Esophagus squamous epithelium (tissue), 4 donors: ENCODE measurements at regions not wholly inside any gene's neighbourhood (a gene's known extent, or its start where the extent isn't known, plus 50 kb on each side); places are given as distances from the start of the nearest gene placed in this dataset.

Source experiments
- CTCF ChIP-seq, 6 experiments: fragments of 450-650 bp in 4 of 6; fragments of 200-600 bp in 2 of 6; sonication (generic) in 2 of 6; IDR thresholded peaks; one replicate each; pipeline ENCODE4 v1.5.1; 2016 to 2019; ENCODE audit warnings: antibody characterized with exemption in 6 of 6, mild to moderate bottlenecking in 4 of 6, moderate library complexity in 4 of 6
- POLR2A ChIP-seq, 4 donors: fragments of 450-650 bp; IDR thresholded peaks; one replicate each; pipeline ENCODE4 v1.6.1; 2017; ENCODE audit warnings: antibody characterized with exemption in 4 of 4, mild to moderate bottlenecking in 4 of 4, moderate library complexity in 3 of 4

GRCh38 chr2:133705287-133705686 is 137.0 kb upstream of the NCKAP5 start:
- TF ChIP-seq CTCF (IDR thresholded peaks at IDR 0.05) (no peak), POLR2A (IDR thresholded peaks at IDR 0.05) (no peak)
